Stimulated activated naive CD4-positive, alpha-beta T cell treated with Interleukin-2 at 50 U/mL for 16 hours (primary cell): ENCODE measurements at regions not wholly inside any gene's neighbourhood (a gene's known extent, or its start where the extent isn't known, plus 50 kb on each side); places are given as distances from the start of the nearest gene placed in this dataset.

Experiments
- DNase-seq: peaks from one replicate; lab custom pipeline; 2025; lab: John Stamatoyannopoulos, UW

- DNase-seq, result no peak
These were observed 89.8 kb downstream of the PTTG1 start for GRCh38 chr5:160511280-160511929.
